ENCODE measurements at regions not wholly inside any gene's neighbourhood (a gene's known extent, or its start where the extent isn't known, plus 50 kb on each side); places are given as distances from the start of the nearest gene placed in this dataset.

- no peak for DNase-seq (ENCODE audit: low read depth)
- H3K4me3 ChIP-seq (ENCODE audit: control insufficient read depth, low read depth, low read length) = no peak overlapping the region
- no peak for TF ChIP-seq CTCF (IDR thresholded peaks at IDR 0.05; ENCODE audit: control insufficient read depth, insufficient read depth, low read depth, low read length, missing control alignments)
Measured at GRCh38 chr6:147150293-147150692, 53.9 kb upstream of the STXBP5 start.
